NCI-H82 treated with DMSO at 0.1 percent for 48 hours (cell line): ENCODE measurements at regions not wholly inside any gene's neighbourhood (a gene's known extent, or its start where the extent isn't known, plus 50 kb on each side); places are given as distances from the start of the nearest gene placed in this dataset.
"Not testable (repeated sequence)": the region's sequence is repeated elsewhere in the genome, so short reads cannot be mapped to it uniquely, and the experiment has no call there.

Experiments
- DNase-seq: peaks from one replicate; lab custom pipeline; 2025; ENCODE audit not compliant: unreplicated experiment; lab: John Stamatoyannopoulos, UW

DNA sequence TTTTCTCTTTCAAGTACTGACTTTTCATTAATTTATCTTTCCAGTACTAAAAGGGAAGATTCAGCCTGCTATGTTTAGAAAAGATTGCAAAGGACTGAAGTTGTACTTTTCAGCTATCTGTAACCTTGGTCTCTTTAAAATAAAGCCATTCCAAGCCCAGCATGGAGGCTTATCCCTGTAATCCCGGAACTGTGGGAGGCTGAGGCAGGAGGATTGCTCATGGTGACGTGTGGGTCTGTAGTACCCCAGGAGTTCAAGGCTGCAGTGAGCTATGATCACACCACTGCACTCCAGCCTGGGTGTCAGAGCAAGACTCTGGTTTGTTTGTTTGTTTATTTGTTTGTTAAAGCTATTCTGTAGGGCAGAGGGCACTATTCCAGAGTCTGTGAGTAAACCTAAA is 50.6 kb upstream of the TMEM170B start:
- DNase-seq = no peak

DNA sequence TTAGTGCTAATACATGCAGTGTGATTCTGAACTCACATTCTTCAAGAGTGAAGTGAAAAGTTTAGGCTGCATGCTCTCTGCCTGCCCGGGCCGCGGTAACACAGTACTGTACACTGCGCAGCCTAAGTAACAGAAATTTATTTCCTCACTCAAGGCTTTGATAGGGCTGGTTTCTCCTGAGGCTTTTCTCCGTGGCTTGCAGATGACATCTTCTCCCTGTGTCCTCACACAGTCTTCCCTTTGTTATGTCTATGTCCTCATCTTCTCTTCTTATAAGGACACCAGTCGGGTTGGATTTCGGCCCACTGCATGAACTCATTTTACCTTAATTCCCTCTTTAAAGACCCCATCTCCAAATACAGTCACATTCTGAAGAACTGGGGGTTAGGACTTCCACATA is 51.1 kb upstream of the TMEM170B start:
- no peak for DNase-seq

DNA sequence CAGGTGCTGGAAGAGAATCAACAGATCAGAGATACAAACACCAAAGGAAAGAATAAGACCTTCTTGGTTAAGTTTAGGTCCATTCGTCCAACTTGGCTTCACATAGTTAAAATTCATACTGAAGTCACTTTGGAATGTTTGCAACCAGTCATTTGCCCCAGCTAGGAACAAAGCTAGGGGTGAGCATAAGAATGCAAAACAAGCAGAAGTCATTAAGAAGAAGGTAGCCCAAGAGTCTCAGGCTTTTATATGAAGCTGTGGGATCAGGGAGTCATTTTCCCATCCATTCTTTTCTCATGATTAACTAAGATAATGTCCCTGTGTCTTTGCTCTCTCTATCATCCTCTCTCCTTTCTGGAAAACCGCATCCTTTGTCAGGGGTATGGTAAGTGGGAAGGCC is 51.5 kb upstream of the TMEM170B start:
- no peak for DNase-seq

DNA sequence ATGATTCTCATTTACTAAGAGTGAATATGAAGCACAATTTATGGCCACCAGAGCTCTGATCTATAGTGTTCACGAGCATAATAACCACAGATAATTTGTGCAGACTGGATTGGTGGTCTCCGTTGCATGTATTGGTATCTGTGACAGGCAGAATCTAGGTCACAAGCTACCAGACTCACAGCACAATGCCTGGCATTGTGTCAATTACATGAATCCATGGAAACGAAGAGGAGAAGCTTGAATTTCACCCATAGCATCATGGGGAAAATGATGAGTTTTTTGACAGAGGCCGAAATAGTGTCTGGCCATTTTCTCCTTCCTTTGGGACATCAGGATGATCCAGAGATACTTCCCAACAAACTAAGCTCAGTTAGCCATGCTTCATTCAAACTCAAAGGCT is 52.3 kb upstream of the TMEM170B start:
- DNase-seq = no peak

DNA sequence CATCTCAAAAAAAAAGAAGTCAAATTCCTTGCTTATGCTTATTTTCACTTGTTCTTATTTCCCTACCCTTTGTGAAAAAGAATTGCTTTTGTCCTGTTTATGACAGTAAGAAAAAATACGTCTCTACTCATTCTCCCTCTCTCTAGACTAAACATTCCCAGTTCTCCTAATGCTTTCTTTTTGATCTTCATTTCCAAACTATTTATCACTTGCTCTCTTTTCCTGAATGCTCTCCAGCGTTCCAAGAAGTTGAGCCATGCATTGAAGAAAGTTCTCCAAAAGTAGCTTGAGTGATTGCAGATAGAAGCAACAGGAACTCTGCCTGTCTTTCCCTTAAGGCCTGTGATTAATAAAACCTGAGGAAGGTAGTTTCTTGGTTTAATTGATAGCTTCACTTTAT is 53.1 kb upstream of the TMEM170B start:
- no peak for DNase-seq

DNA sequence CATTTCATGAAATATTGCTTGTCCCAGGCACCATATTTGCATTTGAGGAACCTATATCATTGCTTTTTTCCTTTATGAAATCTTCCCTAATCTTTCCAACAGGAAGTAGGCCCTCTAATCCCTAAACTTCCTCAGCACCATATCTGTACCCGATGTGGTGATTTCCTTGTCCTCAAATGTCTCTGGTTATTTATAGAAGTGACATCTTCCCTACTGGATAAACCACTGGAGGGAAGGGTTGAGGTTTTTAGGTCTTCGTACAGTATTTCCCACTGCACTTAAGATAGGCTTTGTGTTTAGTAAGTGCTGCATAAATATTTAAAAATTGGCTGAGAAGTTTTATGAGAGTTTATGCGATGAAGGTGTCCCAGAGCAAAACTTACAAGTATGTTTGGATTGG is 54.9 kb upstream of the TMEM170B start:
- no peak for DNase-seq

DNA sequence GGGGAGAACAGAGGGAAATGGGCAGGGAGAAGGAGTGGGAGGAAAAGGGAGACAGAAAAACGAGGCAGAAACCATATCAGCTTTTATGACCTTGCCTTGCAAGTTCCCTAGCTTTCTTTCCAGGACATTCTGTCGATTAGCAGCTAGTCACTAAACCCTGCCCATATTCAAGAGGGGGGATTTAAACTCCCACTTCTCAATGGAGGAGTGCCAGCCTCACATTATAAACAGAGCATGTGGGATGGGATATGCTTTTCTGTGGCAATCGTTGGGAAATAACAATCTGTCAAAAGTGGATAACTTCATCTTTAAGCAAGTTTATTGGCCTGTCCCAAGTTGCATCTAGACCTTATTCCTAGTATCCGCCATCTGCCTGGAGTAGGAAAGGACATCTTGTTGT is 57.0 kb upstream of the TMEM170B start:
- no peak for DNase-seq

DNA sequence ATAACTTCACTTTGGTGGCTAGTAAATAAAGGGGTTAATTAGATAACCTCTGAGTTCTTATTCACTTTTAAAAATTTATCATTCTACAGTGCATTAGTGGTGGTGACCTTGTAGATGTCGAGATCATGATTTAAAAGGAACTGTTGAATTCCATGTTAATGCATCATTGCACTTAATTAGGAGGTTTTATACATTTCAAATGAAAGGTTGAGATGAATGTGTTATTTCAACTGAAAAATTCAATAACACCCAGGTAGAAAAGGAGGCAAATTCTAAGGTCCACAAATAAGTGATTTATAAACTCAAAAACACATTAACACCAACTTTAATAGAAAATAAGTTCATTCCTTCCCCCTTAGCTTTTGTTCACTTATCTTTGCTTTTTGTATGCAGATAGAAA is 58.3 kb upstream of the TMEM170B start:
- DNase-seq = no peak

DNA sequence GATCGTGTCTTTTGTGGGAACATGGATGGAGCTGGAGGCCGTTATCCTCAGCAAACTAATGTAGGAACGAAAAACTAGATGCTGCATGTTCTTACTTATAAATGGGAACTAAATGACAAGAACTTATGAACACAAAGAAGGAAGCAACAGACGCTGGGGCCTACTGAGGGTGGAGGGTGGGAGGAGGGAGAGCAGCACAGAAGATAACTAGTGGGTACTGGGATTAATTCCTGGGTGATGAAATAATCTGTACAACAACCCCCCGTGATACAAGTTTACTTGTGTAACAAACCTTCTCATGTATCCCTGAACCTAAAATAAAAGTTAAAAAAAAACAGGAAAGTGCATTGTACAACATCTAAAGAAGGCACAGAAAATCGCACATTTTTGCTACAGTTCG is 59.0 kb upstream of the TMEM170B start:
- no peak for DNase-seq

DNA sequence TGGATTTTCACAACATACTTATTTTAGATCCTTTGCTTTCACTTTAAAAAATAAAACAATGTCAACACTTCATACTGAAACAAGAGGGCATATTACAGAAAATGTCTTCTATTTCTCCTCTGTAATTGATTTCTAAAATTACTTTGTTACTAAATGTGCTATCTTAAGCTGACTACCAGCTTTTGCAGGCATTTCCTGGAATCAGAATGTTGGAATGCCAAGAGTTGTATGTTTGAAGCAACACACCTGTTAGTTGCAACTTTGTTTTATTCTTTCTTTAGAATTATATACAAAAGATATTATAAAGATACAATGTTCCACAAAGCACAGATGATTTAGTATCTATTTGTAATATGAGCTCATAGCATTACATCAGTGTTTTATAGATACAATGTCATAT is 62.5 kb upstream of the TMEM170B start:
- no peak for DNase-seq

DNA sequence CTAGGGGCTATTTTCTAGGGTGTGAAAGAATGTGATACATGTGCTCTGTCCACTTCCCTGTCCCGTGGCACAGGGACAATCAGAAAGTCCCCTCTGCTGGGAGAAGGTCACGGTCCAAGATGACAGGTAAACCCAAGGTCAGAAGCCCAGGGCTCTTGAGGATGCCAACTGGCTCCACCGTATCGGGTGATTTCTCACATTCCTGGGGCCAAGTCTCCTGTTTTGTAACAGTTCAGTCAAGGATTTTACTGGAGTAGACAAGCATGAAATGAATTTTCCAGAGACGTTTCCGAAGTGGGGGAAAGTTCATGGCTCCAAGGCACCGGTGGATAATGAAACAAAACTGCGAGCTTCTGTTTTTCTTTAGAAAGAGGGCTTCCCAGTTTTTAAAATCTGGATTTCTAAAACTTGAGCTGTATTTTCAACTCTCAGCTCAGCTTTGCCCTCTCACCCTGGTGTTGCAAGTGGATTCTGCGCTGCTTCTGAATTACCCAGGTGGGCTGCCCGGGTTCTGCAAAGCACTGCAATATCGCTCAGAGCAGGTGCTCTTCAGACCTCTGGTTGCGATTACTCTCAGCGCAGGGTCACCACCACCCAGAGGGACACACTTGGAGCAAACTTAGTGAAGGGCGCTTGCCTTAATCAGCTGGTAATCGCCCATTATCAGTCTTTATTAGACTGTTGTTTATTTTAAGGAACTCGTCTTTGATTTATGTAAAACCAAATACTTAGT is 64.4 kb upstream of the TMEM170B start:
- DNase-seq = no peak

DNA sequence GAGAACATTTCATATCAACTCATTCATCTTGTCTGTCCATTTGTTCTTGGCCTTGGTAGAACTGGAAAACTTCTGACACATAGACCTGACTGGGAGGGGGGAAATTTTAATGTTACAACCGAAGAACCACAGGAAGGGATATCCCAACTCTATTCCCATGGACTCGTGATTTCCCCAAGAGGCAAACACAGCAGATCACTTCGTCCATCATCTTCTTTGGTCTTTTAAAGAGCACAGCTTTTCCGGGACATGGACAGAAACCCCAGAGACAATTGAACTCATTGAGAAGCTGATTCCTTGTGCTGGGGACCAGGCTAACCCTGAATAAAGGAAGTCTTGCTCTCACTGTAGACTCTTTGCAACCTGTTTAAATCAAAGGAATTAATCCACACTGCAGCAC is 66.3 kb upstream of the TMEM170B start:
- DNase-seq = no peak

DNA sequence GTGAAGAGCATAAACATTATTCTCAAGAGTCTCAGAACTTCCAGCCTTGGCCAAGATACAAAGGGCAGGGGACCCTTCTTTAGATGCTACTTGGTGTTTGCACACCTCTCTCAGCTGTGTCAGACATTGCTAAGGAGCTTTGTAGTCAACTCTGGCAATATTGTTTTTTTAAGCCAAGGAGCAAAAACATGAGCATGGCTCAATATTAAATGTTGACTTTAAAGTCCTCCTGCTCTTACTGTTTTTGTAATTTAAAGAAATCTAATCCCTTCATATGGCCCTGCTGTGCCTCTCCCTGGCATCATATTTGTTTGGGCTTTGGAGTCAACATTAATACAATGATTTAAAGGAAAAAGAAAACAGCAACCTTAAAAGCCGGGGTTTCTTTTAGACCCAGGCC is 67.9 kb upstream of the TMEM170B start:
- no peak for DNase-seq

DNA sequence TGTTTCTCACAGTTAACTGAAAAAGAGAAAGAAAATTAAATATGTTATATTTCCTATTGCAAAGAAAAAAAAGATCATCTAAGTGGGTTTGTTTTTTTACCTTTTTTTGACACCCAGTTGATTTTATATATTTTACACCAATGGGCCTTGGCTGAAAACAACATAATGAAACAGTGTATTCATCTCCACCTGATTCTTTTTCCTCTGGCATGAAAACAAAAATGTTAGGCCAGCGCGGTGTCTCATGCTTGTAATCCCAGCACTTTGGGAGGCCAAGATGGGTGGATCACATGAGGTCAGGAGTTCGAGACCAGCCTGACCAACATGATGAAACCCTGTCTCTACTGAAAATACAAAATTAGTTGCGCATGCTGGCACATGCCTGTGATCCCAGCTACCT is 69.3 kb upstream of the TMEM170B start:
- DNase-seq = not testable (repeated sequence)

DNA sequence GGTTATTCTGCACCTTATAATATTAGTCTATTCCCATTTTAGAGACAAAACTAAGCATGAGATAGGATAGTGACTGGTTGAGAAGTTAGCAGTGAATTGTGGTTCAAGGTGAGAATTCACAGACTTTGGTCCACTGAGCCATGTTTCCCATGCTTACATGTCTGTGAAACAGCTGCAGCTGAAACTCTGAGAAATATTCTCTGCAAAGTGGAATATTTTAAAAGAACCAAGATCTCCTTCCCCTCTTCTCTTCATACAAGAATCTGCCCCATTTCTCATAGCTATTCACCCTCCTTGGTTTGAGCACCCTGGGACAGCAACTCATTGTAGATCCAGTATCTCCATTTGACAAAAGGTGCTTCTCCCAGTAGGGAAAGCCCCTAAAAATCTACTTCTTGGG is 70.2 kb upstream of the TMEM170B start:
- no peak for DNase-seq

DNA sequence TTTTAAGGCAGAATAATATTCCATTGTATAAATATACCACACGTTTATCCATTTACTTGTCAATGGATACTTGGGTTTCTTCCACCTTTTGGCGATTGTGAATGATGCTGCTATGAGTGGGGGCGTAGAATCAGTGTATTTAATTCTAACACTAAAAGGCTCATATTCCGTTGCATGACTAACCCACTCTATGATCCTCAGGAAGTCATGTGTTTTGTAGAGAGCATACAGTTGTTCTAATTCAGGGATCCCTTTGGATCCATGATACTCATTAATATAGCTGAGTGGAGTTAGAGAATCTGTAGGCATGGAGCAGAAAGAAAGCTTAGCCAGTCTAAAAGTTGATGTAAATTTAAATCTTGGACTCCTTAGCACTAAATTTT is 74.2 kb upstream of the TMEM170B start:
- no peak for DNase-seq

DNA sequence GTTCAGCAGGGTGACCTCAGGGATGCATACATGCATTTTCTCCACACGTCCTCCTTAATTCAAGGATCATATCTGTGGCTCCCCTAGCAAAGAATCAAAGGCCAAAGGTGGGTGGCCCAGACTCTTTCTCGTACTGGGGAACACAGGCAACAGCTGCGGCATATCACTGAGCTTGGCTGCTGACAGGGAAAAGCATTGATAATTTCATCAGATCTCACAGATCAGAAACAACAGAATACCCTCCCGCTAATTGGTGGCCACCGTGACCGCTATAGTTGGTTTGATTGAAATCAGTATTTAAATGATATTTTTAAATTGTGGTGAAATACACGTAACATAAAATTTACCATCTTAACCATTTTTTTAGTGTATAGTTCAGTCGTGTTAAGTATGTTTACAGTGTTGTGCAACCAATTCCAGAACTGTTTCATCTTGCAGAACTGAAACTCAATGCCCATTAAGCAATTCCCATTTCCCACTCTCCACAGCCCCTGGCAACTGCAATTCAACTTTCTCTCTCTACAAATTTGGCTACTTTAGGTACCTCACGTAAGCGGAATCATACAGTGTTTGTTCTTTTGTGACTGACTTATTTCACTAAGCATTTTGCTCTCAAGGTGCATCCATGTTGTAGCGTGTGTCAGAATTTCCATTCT is 74.7 kb upstream of the TMEM170B start:
- no peak for DNase-seq

DNA sequence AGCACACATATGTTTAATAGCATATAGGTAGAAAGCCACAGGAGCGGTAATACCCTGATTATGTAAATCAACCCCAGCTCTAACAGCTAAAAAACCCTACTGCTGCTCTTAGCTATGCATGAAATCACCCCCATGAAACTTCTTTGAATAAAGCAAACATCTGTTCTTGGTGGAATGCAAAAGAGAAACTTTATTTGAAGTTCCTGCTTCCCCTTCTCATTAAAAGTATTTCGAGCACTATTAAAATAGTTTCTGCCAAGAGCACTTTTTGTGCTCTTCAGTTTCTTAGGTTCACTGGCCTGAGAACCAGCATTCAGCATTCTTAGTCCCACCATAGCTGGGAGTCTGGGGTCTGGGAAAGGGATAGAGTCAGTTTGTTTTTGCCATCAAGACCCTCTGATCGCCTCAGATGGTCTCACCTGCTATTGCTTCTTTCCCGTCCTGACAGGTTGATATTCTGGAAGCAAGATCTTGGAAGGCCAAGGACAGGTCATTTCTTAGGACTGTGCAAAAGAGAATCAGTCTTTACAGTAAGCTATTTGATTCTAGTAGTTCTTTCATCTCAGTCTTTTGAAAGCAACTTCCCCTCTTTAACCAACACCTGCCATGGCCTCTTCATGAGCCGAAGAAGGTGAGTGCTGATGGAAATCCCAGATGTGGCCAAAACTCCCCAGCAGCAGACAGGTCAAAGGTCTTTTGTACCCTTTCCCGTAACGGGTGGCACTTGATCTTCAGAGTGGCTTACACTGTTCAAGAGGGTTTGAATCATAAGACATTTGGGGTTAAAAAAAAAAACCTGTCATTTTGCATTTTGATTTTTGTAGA is 76.5 kb upstream of the TMEM170B start:
- no peak for DNase-seq

DNA sequence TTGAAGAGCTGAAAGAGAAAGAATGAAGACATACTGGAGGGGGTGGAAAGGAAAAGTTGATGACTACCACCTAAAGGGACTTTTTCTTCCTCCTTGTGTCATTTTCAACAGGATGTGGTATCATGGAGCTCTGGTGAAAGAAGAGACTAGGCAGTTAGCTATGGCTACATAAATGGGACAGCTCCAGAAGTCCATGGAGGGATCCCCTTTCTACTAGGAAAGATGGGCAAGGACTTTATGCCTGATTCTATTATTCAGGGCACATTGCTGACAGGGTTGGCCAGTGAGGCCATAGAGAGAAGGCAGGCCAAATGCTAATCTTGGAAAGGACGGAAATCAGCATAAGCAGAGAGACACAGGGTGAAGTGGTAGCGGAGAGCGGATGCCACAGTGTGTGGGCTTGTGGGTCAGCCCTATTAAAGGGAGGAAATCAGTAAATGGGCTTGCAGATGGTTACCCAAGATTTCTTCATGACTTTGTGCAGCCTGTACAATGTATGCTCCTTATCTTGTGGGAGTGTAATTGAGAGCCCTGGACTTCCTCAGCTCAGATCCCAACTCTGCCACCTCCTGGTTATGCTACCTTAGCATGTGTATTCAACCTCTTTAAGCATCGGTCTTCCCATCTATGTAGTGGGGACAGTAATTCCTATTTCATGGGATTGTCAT is 77.4 kb upstream of the TMEM170B start:
- no peak for DNase-seq

DNA sequence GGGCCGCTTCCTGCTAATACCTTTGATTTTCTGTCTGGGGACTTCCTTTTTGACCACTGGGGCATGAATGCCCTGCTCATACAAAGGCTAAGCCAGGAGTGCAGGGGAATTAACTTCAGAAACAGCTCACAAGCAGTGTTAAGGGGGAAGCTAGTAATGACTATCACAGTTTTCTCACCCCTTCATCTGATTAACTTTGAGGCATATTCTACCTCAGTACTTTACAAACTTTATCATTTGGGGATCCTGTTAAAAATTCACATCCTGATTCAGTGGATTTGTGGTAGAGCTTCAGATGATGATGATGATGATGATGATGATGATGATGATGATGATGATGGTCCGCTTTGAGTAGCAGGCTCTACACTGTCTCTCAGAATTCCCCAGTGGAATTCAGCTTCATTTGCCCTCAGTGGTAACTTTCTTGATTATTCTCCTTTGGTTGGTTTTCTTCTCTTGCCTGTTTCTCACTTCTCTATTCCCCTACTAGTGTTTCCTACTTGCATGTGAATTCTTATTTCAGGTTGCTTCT is 78.4 kb upstream of the TMEM170B start:
- no peak for DNase-seq

DNA sequence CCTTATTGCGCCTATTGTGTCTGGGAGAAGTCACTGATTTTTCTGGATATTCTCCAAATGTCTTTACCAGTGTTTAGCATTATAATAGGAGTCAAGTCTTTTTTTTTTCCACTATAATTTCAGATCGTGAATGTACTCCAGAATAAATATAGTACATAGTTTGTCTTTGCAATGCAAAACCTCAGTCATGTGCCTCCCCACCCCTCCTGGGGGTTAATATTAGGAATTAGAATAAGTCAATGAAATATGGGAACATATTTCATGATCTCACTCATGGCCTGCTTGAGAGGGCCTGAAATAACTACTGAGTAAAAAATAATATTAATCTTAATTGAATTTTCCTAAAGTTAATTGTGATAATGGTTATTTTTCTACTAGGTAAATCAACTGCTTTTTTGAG is 79.0 kb upstream of the TMEM170B start:
- DNase-seq = no peak
